SK-N-SH treated with all-trans-retinoic acid at 6 μM for 48 hours (cell line): ENCODE measurements at regions not wholly inside any gene's neighbourhood (a gene's known extent, or its start where the extent isn't known, plus 50 kb on each side); places are given as distances from the start of the nearest gene placed in this dataset.

Experiments
- ARNTL ChIP-seq: fragments of 450-650 bp; formaldehyde crosslinking; IDR thresholded peaks from 2 replicates; pipeline ENCODE4 v1.5.0; 2020; ENCODE audit warnings: low read depth, mild to moderate bottlenecking, moderate library complexity, borderline replicate concordance
- BACH2 ChIP-seq: fragments of 250-450 bp; sonication (Bioruptor Pico); IDR thresholded peaks from 2 replicates; pipeline ENCODE4 v1.9.0; 2021; ENCODE audit warnings: mild to moderate bottlenecking, borderline replicate concordance
- CSDC2 ChIP-seq: fragments of 250-450 bp; sonication (Bioruptor Pico); IDR thresholded peaks from 2 replicates; pipeline ENCODE4 v1.5.0; 2020; ENCODE audit warnings: mild to moderate bottlenecking, moderate library complexity
- ESRRG ChIP-seq: fragments of 250-450 bp; sonication (Bioruptor Pico); IDR thresholded peaks from 2 replicates; pipeline ENCODE4 v1.6.1; 2021; ENCODE audit warnings: mild to moderate bottlenecking
- GLIS3 ChIP-seq: fragments of 250-450 bp; sonication (Bioruptor Pico); IDR thresholded peaks from 2 replicates; pipeline ENCODE4 v1.5.0; 2020; ENCODE audit warnings: mild to moderate bottlenecking, moderate library complexity
- PPARA ChIP-seq: fragments of 250-450 bp; sonication (Bioruptor Pico); IDR thresholded peaks from 2 replicates; pipeline ENCODE4 v1.5.0; 2020; ENCODE audit warnings: mild to moderate bottlenecking, borderline replicate concordance
- RARB ChIP-seq: fragments of 250-450 bp; sonication (Bioruptor Pico); IDR thresholded peaks from 2 replicates; pipeline ENCODE4 v1.8.0; 2021; ENCODE audit warnings: mild to moderate bottlenecking, moderate library complexity
- ZFP3 ChIP-seq: fragments of 250-450 bp; sonication (Bioruptor Pico); IDR thresholded peaks from 2 replicates; pipeline ENCODE4 v1.5.0; 2020; ENCODE audit warnings: mild to moderate bottlenecking, moderate library complexity
- ZNF565 ChIP-seq: fragments of 450-650 bp; formaldehyde crosslinking; conservative IDR thresholded peaks from 2 replicates; pipeline ENCODE4 v1.5.0; 2020; ENCODE audit warnings: low read depth, mild to moderate bottlenecking, moderate library complexity
- ZNF70 ChIP-seq: fragments of 450-650 bp; formaldehyde crosslinking; IDR thresholded peaks from 2 replicates; pipeline ENCODE4 v1.5.0; 2020; ENCODE audit warnings: mild to moderate bottlenecking, moderate library complexity
- ZNF8 ChIP-seq: fragments of 450-650 bp; formaldehyde crosslinking; IDR thresholded peaks from 2 replicates; pipeline ENCODE4 v1.5.0; 2020; ENCODE audit warnings: mild to moderate bottlenecking, moderate library complexity
- TF ChIP-seq, protein P1 (sequence below): fragments of 250-450 bp; sonication (Bioruptor Pico); IDR thresholded peaks from 2 replicates; pipeline ENCODE4 v1.8.0; 2020; ENCODE audit warnings: mild to moderate bottlenecking, moderate library complexity, borderline replicate concordance

DNA sequence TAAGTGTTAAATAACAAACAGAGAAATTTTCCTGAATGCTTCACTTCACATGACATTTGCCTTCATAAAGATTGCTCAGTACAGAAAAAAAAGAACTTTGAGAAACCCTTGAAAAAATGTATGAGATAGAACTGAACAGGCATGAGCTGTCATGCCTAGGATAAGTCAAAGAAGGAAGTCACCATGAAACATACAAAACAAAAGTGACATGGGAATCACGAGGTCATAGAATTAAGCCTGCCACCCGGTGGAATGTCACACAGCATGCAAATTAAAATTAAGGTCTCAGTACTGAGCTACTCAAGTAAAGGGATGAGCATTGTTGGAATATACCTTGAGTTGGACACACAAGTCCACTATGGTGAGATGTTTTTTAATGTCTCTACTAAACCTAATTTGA, 652.5 kb upstream of the NECTIN3 start:
- TF ChIP-seq, protein P1, sequence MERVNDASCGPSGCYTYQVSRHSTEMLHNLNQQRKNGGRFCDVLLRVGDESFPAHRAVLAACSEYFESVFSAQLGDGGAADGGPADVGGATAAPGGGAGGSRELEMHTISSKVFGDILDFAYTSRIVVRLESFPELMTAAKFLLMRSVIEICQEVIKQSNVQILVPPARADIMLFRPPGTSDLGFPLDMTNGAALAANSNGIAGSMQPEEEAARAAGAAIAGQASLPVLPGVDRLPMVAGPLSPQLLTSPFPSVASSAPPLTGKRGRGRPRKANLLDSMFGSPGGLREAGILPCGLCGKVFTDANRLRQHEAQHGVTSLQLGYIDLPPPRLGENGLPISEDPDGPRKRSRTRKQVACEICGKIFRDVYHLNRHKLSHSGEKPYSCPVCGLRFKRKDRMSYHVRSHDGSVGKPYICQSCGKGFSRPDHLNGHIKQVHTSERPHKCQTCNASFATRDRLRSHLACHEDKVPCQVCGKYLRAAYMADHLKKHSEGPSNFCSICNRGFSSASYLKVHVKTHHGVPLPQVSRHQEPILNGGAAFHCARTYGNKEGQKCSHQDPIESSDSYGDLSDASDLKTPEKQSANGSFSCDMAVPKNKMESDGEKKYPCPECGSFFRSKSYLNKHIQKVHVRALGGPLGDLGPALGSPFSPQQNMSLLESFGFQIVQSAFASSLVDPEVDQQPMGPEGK (CRISPR knock-in tag) = no peak
- TF ChIP-seq ARNTL (CRISPR knock-in tag) (no peak), ZNF565 (CRISPR knock-in tag) (no peak), CSDC2 (CRISPR knock-in tag) (no peak), ESRRG (no peak), PPARA (CRISPR knock-in tag) (no peak), RARB (CRISPR knock-in tag) (no peak), ZNF8 (CRISPR knock-in tag) (no peak), ZFP3 (CRISPR knock-in tag) (no peak), GLIS3 (CRISPR knock-in tag) (no peak), ZNF70 (no peak), BACH2 (CRISPR knock-in tag) (no peak)
